Stimulated activated CD4-positive, alpha-beta T cell treated with anti-CD3 and anti-CD28 coated beads, Interleukin-12 subunit alpha, Interleukin-12 subunit beta, amount 100 ng/mL, for 4 hours (primary cell): ENCODE measurements at regions not wholly inside any gene's neighbourhood (a gene's known extent, or its start where the extent isn't known, plus 50 kb on each side); places are given as distances from the start of the nearest gene placed in this dataset.
"Not testable (repeated sequence)": the region's sequence is repeated elsewhere in the genome, so short reads cannot be mapped to it uniquely, and the experiment has no call there.

Source experiments
- DNase-seq: peaks from one replicate; pipeline ENCODE4 v3.0.0-alpha.2; 2020

DNA sequence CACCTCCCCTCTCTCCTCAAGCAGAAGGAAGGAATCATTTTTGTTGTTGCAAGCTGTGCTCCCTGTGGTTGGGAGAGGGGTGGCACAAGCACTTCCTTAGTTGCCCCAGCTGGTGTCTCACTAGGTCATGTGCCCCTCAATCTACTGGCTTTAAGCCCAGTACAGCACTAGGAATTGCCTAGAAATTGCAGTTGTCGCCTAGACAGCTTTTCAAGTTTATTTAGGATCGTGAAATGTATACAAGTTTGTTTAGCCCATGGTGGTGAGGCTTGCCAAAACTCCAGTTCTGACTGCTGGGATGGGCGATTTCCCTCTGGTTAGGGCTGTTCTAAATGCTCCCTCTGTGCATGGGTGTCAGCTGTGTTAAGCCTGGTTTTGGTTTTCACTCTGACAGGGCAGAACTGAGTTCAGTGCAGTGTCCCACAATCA lies 126.8 kb upstream of the ZNF644 start:
- DNase-seq, result no peak

DNA sequence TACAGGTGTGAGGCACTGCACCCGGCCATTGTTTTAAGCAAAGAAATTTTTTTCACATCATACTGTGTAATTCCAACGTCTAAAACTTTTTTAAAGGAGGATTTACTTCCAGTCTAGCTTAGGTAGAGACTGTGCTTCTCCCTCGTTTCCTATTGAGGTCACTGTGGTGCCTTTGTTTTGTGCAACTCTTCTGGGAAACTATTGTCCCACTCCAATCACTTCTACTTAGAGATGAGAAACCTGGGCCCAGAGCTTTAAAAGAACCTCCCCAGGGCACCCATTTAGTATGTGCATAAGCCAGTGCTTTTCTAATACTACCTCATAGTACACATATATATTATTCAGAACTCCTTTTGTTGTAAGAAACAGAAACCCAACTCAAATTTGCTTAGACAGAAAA lies 120.0 kb upstream of the ZNF644 start:
- no peak for DNase-seq

DNA sequence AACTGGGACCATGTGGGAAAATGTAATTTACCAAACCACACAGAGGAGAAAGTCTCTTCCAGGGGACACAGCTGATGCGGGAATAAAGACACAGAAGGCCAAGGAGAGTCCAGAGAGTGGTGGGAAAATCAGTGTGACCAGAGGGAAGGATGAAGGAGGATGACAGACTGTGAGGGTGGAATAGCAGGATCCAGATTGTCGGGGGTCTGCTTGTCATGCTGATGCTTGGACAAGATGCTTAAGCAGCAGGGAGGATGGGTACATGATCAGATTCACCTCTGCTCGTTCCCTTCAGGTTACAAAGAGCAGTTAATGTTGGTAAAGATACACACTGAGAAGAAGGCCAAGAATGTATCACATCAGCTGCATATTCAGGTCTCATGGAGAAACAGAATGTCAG lies 117.1 kb upstream of the ZNF644 start:
- DNase-seq, result no peak

DNA sequence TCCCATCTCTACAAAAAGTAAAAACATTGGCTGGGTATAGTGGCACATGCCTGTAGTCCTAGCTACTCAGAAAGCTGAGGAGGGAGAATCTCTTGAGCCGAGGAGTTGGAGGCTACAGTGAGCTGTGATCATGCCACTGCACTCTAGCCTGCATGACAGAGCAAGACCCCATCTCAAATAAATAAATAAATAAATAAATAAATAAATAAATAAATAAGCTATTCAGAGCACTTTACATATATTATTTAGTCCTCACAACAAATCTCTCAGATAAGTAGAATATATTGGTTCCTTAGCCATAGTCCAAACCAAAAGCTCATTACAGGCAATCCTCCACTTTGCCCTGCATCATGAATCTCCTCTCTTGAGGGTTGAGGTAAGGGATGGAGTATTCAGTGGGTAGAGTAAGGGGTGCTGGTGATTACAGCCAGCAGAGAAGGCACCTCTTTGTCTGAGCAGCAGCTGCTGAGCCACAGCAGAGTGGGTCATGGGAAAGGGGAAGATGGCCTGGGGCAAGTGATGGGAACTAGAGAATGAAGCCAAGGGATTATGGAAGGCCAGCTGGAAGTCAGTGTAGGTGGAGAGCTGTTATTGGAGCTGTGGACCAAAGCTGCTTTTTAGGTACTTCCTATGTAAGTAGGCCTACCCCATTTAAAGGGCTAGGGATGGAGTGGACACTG lies 115.5 kb upstream of the ZNF644 start:
- DNase-seq, result no peak

DNA sequence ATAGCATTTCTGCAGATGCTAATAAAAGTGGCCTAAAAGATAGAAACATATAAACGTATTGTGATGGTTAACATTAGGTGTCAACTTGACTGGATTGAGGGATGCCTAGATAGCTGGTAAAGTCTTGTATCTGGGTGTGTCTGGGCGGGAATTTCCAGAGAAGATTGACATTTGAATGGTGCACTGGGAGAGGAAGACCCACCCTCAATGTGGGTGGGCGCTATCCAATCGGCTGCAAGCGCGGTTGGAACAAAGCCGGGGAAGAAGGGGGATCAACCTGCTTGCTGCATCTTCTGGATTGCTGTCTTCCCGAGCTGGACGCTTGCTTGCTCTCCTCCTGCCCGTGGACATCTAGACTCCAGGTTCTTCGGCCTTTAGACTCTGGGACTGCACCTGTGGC lies 114.0 kb upstream of the ZNF644 start:
- no peak for DNase-seq

DNA sequence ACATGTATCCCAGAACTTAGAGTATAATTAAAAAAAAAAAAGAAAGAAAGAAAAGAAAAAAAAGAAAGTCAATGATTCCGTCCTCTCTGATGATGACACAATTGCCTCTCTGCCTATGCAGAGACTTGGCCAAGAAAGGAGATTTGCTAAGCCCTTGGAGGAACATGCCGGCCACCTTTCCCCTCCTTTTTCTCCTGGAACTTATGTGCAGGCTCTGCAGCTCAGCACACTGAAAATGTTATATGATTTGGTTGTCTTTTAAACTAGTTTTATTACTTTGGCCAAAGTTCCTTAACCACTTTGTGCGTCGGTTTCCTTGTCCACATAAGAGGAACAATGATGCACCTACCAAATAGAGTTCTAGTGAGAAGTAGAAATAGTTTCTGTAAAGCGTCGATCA lies 111.4 kb upstream of the ZNF644 start:
- no peak for DNase-seq

DNA sequence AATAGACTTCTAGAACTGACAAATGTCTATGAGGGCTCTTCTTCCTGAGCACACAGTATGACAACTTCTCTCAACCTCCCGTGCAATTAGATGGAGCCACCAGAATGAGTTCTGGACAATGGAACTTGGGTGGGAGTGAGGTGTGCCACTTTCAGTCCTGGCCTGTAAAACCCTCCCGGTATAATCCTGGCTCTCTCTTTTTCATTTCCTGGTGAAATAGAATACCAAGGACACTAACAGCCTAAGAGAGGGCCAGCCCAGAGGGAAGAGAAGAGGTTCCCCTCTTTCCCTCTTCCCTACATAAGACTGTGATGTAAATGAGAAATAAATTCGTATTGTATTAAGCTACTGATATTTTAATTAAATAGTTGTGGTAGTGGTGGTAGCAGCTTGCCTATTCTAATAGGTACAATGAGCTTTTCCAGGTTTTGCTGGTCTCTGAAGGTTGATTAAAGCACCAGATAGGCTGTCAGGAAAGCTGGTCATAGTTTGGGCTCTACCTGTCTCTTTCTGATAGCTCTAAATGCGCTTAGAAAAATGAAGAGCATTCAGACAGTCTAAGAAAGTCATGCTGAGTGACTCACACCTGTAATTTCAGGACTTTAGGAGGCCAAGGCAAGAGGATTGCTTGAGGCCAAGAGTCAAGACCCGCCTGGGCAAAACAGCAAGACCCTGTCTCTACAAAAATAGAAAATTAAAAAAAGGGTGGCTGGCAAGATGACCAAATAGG lies 108.6 kb upstream of the ZNF644 start:
- DNase-seq, result no peak

DNA sequence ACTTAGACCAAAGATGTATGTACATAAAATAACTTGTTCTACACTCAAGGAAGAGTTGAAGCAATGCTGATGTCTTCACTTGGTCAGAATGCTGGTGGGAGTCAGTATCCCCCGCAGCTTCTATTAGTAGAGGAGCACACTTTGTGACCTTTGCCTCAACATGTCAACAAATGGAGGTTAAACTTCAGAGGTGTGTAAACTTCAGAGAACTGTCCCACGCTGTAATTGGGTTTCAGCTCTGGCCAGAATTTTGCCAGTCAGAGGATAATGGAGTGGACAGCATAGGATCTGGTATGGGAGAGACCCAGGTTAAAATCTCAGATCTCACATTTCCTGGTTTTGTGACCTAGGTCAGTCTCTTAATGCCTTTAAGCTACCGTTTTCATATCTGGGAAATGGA lies 107.6 kb upstream of the ZNF644 start:
- DNase-seq, result no peak

DNA sequence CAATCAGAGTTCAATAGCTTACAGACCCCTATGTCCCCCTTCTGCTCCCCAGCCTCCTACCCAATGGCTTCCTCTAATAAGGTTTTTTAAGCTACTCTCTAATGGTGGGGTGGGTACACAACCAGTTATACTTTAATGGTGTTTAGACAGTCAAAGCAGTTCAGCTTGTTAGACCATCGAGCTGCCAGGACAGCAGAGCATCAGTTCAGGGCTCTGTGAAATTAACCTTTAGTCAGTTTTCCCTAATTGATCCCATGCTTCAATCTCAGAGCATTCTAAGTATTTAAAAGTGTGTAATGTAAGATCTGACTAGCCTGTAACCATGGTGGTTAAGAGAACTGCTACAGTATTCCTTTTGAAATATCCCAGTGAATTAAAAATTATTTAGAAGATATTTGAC lies 107.2 kb upstream of the ZNF644 start:
- no peak for DNase-seq

DNA sequence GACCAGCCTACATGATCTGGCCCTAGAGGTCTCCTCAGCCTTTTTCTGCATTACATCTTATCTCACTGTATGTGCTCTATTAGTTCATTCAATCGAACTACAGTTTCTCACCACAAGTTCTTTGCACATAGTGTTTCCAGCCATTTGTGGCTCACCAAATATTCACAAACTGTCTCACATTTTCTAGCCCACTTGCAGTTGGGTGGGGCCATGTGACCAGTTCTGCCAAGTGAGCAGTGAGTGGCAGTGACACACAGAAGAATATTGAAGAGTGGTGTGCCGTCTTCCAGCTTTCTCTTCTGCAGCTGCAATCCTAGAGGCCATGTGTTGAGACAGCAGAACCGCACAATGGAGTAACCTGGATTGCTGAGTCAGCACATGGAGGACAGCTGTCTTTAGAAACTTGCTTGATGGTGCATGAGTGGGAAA lies 103.2 kb upstream of the ZNF644 start:
- no peak for DNase-seq

DNA sequence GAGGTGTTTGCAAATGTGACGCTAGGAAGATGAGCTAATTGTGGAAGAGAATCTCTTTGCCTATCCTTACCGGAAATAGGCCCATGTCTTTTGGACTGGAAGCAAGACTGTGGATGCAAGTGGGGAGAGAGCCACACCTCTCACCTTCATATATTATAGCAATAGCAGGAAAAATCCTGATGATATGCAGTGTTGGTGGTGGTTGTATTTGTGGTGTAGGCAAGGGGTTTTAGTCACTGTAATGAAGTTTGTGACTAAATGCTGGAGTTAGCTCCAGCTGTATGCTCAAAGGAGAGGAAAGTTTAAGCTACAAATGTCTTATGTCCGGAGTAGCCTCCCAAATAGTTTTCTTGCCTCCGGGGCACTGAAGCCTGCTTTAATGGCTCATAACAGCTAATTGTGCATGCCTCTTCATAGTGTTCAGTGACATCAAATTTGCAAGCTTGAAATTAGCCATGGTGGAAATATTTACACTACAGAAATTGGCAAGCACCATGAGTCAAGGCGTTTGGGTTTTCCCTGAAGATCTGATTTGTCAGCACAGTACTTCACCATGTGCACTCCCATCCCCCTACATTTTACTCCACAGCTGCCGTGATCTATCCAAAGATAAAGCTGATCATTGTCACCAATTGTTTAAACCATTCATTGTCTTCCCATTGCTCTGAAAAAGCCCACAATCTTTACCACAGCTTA lies 102.6 kb upstream of the ZNF644 start:
- no peak for DNase-seq

DNA sequence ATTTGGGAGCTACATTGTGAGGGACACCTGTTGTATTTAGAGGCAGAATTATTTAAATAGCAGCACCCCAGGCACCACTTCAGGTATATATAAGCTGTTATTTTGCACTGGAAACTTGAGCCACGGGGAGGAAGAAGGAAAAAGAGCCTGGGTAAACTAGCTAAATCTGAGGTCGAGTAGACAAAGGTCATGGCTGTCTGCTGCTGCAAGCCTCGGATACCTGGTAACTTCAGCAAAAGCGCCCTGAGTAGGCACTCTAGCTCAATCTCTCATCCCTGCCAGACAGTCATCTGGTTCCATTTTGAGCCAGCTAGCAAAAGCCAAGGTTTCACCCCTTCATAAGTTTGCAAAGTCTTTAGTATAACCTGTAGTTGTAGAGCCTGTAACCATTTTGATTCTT lies 101.9 kb upstream of the ZNF644 start:
- no peak for DNase-seq

DNA sequence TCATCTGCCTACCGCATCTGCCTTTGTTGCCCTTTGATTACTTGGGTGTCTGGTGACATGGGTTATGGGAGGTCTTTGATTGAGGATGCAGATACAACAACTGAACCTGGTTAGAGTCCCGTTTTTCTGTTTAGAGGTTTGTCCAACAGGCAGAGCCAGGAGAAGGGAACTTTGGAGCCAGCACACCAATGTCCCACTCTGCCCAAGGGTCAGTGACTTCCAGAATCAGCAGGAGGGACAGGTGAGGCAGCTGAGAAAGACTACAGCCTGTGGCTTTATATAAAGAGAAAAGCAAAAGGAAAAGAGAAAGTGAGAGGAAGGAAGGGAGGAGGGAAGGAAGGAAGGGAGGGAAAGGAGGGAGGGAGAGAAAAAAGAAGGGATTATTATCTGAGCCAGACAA lies 101.5 kb upstream of the ZNF644 start:
- DNase-seq, result no peak

DNA sequence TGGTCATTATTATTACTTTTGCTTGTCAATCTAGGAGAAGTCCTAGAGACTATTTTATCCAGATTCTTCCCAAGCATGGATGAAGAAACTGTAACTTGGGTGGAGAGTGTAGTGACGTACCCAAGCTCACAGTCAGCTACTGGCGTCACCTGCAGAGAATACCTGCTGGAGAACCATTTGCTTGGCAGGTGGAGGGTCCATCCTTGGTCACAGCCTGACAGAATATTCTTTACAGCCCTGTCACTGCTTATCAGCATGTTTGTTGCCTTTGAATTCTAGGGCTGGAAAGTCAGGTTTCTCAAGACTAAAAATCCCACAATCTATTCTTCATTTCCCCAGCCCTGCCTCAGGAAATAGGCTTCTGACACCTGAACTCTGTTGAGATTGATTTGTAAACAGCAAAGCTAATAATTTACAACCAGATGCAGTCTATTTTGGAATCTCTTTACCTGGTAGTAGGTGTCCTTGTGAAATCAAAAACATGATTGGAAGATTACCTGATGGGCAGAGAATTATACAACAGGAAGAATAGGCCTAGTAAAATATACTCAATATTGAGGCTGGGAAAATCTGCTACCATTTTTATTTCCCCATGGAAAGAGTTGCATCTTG lies 100.4 kb upstream of the ZNF644 start:
- no peak for DNase-seq

DNA sequence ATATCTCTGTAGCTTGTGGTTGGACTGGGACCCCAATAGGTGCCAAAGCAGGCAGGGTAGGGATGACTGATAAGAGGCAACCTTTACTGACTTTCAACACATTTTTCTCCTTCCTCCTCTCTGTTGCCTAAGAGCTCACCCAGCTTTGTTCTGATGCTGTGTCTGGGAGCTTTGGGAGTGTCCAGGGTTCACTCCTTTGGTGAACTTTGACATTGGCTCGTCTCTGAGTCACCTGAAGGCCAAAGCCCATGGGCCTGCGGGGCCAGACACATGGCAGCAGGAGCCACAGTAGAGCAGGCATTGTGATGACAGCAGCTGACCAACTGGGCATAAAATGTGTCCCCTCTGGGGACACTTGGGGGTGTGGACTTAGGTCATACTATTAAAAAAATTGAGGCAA lies 99.5 kb upstream of the ZNF644 start:
- DNase-seq, result no peak

DNA sequence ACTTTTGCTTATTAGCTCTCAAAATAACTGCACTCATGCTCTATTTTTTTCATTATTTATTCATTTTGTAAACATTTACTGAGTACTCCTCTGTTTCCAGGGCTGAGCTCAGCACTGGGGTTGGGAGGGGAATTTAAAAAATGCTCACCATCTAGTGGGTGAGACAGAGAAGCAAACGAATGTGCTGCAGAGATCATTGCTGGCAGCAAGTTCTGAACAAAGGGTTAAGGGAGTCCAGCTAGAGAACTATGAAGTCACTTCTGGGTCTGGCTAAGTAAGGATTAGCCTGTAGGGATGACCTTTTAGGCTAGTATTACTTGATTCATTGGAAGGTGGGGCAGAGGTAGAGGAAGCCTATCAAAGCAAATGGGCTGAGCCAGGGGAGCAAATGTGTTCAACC lies 99.1 kb upstream of the ZNF644 start:
- DNase-seq, result no peak

DNA sequence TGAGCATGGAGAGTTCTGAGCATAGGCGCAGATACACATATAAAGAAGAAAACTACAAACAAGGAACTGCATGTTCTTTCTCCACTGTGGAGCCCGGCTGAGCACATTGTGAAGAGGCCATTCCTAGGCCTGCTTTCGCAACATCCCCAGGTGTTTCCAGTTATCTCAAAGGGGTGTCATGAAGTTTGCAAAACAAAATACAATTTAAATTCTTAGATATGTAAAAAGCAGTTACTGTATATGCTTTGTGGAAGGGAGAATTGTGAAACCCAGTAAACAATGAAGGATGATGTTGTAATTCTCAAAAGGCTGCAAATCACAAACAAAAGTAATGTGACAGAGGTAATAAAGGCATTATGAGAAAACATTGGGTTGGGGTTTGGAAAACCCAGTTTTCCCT lies 98.6 kb upstream of the ZNF644 start:
- DNase-seq, result no peak

DNA sequence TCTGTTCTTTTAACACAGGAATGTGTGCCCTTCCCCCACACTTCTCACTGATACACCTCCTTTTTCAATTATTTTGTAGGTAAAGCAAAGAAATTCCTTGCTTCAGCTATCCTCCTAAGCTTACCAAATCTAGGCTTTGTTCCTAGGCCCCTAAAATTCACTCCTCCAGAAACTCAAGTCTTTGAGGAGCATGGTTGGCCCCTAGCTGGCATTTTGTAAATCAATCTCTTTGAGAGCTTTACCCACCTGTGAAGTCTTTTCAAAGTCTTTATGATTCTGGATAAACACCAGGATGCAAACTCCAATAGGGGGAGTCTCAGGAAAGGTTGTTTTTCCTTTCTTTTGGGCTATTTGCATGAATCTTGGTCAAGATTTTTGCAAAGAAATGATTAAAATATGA lies 82.9 kb upstream of the ZNF644 start:
- DNase-seq, result no peak

DNA sequence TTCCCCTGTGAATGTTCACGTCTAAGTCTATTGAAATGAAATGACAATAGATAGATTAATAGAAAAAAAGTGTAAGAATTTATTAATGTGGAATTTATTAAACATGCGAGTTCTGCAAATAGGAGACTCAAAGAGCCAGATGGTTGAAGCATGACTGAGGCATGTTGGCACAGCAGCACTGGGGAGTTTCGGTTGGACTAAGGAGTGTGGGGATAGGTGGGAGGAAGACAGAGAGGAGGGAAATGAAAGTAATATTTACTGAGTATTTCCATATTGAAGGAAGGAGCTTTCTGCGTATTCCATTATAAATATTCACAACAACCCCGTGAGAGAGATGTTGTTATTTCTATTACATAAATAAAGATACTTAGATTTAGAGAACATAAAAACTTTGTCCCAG lies 79.5 kb upstream of the ZNF644 start:
- no peak for DNase-seq

DNA sequence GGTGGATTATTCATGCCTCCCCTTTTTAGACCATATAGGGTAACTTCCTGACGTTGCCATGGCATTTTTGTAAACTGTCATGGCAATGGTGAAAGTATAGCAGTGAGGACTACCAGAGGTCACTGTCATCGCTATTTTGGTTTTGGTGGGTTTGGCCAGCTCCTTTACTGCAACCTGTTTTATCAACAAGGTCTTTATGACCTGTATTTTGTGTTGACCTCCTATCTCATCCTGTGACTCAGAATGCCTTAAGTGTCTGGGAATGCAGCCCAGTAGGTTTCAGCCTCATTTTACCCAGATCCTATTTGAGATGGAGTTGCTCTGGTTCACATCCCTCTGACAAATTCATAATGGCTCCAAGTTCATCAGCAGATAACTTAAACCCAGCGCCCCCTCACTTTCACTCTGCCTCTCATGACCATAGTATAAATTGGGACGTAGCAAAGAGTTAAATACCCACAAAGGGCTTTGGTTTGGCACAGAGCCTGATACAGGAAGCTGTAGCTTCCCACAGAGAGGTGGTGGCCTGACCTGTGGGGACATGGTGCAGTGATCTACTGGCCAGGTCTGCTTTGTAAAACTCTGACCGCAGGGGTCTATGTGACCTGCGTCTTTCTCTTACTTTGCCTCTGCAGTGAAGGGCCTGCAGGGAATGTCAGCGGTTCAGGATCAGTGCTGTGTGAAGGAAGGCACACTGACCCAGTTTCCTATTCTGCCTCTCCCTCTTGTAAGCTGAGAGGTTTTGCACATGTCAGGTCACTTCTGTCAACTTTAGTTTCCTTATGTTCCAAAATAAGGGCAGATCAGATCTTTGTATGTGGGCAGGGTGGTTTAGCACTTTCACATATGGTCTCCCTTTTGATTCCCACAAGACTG lies 78.1 kb upstream of the ZNF644 start:
- DNase-seq, result no peak

DNA sequence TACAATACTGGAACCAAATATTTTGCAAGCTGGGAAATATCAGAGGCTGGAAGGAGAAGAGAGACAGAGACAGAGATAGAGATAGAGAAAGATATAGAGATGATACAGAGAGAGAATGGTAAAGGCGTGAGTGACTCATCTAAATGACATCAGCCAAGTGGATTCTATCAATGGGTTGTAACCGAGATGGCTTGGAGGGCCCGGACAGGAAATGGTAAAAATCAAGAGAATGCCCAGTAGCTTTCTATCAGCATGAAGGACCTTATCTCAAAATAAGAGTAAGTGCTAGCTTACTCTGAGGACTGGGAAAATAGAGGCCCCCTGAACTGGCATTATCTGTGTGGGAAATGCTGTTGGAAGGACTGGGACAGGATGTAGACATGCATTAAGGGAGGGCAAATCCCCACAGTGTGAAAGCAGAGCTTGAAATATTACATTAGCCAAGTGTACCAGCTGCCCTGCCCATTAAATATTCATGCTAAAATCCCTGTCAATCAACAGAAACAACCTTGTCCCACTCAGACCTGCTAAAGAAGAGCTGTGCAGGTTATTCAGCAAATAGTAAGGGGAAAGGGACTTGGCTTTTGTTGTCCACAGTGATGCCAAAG lies 76.6 kb upstream of the ZNF644 start:
- no peak for DNase-seq

DNA sequence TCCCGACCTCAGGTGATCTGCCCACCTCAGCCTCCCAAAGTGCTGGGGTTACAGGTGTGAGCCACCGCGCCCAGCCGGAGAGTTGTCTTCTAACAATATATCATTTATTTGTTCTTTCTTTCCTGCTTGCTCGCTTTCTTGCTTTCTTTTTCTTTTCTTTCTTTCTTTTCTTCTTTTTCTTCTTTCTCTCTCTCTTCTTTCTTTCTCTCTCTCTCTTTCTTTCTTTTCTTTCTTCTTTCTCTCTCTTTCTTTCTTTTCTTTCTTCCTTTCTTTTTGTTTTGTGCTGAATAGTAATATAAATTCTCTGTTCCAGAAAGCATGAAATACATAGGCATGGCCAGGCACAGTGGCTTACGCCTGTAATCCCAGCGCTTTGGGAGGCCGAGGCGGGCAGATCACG lies 73.5 kb upstream of the ZNF644 start:
- DNase-seq, result not testable (repeated sequence)
